NOMO-1 treated with DMSO at 0.1 percent for 48 hours (cell line): ENCODE measurements at regions not wholly inside any gene's neighbourhood (a gene's known extent, or its start where the extent isn't known, plus 50 kb on each side); places are given as distances from the start of the nearest gene placed in this dataset.
"Not testable (repeated sequence)": the region's sequence is repeated elsewhere in the genome, so short reads cannot be mapped to it uniquely, and the experiment has no call there.

Experiments
- DNase-seq: peaks from one replicate; lab custom pipeline; 2025; ENCODE audit not compliant: unreplicated experiment; lab: John Stamatoyannopoulos, UW

DNA sequence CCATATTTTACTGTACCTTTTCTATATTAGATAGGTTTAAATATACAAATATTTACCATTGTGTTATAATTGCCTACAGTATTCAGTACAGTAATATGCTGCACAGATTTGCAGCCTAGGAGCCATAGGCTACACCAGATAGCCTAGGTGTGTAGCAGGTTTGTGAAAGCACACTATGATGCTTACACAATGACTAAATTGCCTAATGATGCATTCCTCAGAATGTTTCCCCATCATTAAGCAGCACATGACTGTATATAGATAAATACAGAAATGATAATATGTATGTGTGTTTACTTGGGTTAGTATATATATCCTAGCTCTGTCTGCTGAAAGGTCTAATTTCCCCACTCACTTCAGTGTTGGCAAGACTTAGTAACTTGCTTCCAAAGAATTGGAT lies 65.8 kb downstream of the MYL3 start:
- no peak for DNase-seq

DNA sequence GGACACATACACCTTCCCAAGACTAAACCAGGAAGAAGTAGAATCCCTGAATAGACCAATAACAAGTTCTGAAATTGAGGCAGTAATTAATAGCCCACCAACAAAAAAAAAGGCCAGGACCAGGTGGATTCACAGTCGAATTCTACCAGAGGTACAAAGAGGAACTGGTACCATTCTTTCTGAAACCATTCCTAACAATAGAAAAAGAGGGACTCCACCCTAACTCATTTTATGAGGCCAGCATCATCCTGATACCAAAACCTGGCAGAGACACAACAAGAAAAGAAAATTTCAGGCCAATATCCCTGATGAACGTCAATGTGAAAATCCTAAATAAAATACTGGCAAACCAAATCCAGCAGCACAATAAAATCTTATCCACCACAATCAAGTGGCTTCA lies 69.9 kb downstream of the MYL3 start:
- not testable (repeated sequence) for DNase-seq

DNA sequence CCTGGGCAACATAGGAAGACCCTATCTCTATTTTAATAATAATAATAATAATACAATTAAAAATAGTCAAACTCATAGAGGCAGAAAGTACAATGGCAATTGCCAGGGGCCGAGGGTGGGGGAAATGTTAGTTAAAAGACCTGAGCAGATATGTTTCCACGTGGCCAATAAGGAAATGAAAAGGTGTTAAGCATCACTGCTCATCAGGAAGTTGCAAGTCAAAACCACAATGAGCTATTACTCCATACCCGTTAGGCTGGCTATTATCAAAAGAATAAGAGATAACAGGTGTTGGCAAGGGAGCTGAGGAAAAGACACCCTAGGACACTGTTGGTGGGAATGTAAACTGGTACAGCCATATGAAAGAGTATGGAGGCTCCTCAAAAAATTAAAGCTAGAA lies 60.4 kb upstream of the PRSS50 start:
- peak; percentile 0 for DNase-seq

DNA sequence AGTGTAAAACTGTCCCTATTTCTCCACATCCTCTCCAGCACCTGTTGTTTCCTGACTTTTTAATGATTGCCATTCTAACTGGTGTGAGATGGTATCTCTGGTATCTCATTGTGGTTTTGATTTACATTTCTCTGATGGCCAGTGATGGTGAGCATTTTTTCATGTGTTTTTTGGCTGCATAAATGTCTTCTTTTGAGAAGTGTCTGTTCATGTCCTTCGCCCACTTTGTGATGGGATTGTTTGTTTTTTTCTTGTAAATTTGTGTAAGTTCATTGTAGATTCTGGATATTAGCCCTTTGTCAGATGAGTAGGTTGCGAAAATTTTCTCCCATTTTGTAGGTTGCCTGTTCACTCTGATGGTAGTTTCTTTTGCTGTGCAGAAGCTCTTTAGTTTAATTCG lies 54.8 kb upstream of the PRSS50 start:
- not testable (repeated sequence) for DNase-seq

DNA sequence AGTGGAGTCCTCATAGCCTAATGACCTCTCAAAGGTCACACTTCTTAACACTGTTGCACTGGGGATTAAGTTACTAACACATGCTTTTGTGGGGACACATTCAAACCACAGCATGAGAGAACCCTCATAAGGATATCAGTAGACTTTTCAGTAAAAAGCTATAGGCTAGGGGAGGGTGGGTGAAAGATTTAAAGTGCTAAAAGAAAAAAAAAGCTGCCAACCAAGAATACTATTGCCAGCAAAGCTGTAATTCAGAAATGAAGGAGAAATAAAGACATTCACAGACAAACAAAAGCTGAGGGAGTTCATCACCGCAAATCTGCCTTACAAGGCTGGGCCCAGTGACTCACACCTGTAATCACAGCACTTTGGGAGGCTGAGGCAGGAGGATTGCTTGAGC lies 50.4 kb upstream of the PRSS50 start:
- DNase-seq, result no peak
